ENCODE measurements at regions not wholly inside any gene's neighbourhood (a gene's known extent, or its start where the extent isn't known, plus 50 kb on each side); places are given as distances from the start of the nearest gene placed in this dataset.

DNA sequence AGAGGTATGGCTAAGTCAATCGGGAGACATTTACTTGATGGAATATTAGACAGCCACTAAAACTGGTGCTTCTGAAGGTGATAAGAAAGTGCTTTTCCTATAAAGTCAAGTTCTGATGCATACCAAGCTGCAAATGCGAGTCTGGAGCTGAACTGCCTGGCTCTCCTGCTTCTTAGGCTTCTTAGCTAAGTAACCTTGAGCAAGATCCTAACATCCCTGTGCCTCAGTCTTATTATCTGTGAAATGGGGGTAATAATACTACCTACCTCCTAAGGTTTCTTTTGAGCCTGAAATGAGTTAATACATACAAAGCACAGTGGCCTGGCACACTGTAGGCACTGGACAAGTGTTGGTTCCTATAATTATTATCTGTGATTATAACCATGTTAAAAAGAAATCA is 64.5 kb downstream of the ZIC5 start:
- no peak for DNase-seq (ENCODE audit: low read depth)
- no peak overlapping the region for H3K4me3 ChIP-seq (ENCODE audit: low read length)
- TF ChIP-seq, protein P1, sequence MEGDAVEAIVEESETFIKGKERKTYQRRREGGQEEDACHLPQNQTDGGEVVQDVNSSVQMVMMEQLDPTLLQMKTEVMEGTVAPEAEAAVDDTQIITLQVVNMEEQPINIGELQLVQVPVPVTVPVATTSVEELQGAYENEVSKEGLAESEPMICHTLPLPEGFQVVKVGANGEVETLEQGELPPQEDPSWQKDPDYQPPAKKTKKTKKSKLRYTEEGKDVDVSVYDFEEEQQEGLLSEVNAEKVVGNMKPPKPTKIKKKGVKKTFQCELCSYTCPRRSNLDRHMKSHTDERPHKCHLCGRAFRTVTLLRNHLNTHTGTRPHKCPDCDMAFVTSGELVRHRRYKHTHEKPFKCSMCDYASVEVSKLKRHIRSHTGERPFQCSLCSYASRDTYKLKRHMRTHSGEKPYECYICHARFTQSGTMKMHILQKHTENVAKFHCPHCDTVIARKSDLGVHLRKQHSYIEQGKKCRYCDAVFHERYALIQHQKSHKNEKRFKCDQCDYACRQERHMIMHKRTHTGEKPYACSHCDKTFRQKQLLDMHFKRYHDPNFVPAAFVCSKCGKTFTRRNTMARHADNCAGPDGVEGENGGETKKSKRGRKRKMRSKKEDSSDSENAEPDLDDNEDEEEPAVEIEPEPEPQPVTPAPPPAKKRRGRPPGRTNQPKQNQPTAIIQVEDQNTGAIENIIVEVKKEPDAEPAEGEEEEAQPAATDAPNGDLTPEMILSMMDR (conservative IDR thresholded peaks at IDR 0.05; ENCODE audit: low read depth, low read length) = no peak

GRCh38 chr13:99905814-99906213 is 65.8 kb downstream of the ZIC5 start:
- DNase-seq (ENCODE audit: low read depth) = no peak
- H3K4me3 ChIP-seq (ENCODE audit: low read length) = no peak overlapping the region
- TF ChIP-seq, protein P1 (conservative IDR thresholded peaks at IDR 0.05; ENCODE audit: low read depth, low read length) = no peak

DNA sequence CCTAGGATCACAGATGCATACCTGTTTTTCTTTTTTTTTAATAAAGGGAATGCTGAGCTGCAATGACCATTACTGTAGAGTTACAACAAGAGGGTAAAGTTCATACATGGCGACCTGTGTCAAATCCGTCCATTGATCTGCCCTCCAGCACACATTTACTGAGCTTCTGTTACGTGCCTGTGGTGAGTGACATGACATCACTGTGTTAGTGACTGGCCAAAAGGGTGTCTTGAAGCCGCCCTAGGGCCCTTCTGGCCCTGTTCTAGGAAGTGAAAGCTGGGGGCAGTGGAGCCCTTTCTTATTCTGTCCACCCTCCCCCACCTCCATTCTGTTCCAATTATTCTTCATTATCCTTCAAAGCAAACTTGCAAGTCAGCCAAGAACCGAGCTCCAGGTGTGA is 66.3 kb downstream of the ZIC5 start:
- no peak for DNase-seq (ENCODE audit: low read depth)
- TF ChIP-seq, protein P1 (conservative IDR thresholded peaks at IDR 0.05; ENCODE audit: low read depth, low read length) = no peak

GRCh38 chr13:99903140-99903539 is 68.4 kb downstream of the ZIC5 start:
- H3K4me3 ChIP-seq (ENCODE audit: low read length) = no peak overlapping the region
- no peak for DNase-seq (ENCODE audit: low read depth)
- TF ChIP-seq, protein P1 (conservative IDR thresholded peaks at IDR 0.05; ENCODE audit: low read depth, low read length) = no peak

More for the DNA sequence above, 66.3 kb downstream of the ZIC5 start:
- no peak overlapping the region for H3K4me3 ChIP-seq (ENCODE audit: low read length)

GRCh38 chr13:99902657-99903056 is 68.9 kb downstream of the ZIC5 start:
- no peak for DNase-seq (ENCODE audit: low read depth)
- TF ChIP-seq, protein P1 (conservative IDR thresholded peaks at IDR 0.05; ENCODE audit: low read depth, low read length) = no peak
- H3K4me3 ChIP-seq (ENCODE audit: low read length) = no peak overlapping the region

DNA sequence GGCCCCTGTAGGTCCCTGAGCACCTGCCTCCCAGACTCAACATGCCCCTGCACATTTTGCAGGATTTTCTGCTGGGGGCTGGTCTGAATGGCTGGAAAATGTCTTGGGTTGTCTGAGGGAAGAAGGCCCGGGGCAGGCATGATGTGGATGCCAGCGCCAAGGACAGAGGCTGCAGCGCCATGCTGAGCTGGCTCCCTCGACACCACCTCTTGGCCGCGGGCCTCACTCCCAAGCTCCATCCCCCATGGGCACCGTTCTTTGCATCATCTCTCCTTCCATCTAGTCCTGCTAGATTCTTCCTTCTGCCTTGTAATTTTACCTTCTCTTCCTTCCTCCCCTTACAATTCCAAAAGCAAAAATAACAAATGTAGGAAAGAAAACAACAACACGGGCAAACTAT is 70.6 kb downstream of the ZIC5 start:
- DNase-seq (ENCODE audit: low read depth) = no peak
- no peak overlapping the region for H3K4me3 ChIP-seq (ENCODE audit: low read length)
- TF ChIP-seq, protein P1 (conservative IDR thresholded peaks at IDR 0.05; ENCODE audit: low read depth, low read length) = no peak

- DNase-seq (ENCODE audit: low read depth) = no peak
- TF ChIP-seq, protein P1 (conservative IDR thresholded peaks at IDR 0.05; ENCODE audit: low read depth, low read length) = no peak
- H3K4me3 ChIP-seq (ENCODE audit: low read length) = no peak overlapping the region
Observed at GRCh38 chr13:99898421-99898820, 73.1 kb downstream of the ZIC5 start.
